Naive thymus-derived CD8-positive, alpha-beta T cell (primary cell): ENCODE measurements at regions not wholly inside any gene's neighbourhood (a gene's known extent, or its start where the extent isn't known, plus 50 kb on each side); places are given as distances from the start of the nearest gene placed in this dataset.
"Not testable (repeated sequence)": the region's sequence is repeated elsewhere in the genome, so short reads cannot be mapped to it uniquely, and the experiment has no call there.

Experiments used
- ATAC-seq, 2 donors: fragments of 150-1000 bp; cut with Tn5 transposase in 1 of 2; sonication (Bioruptor Pico), chemical (Tn5 transposase) in 1 of 2; 1 replicate in 1 of 2; 2 replicates in 1 of 2; pipeline ENCODE4 v1.10.0; 2021; ENCODE audit warnings: mild to moderate bottlenecking in 2 of 2, moderate library complexity in 2 of 2
- POLR2A ChIA-PET: fragments of 350-600 bp; sonication (Branson Sonifier 250); formaldehyde crosslinking; loops from one replicate; lab custom pipeline; 2021; ENCODE audit warnings: antibody characterized with exemption; lab: Charles Lee
- DNase-seq, 10 donors: peaks; one replicate each; pipeline versions ENCODE4 v3.0.0 to v3.0.0-alpha.2; 2020 to 2022
- H3K27ac Mint-ChIP-seq, 10 donors: one replicate each; pipeline ENCODE4 v1.8.0; 2020 to 2022; ENCODE audit warnings: mild to moderate bottlenecking in 10 of 10, mixed read lengths in 10 of 10, moderate library complexity in 4 of 10, inconsistent platforms in 1 of 10
- H3K27me3 Mint-ChIP-seq, 5 donors: one replicate each; pipeline ENCODE4 v1.8.0; 2021 to 2022; ENCODE audit warnings: mixed read lengths in 5 of 5
- H3K36me3 Mint-ChIP-seq, 3 donors: one replicate each; pipeline ENCODE4 v1.8.0; 2020 to 2022; ENCODE audit warnings: mixed read lengths in 3 of 3, mild to moderate bottlenecking in 2 of 3, inconsistent platforms in 1 of 3
- H3K4me1 Mint-ChIP-seq, 4 donors: one replicate each; pipeline ENCODE4 v1.8.0; 2021 to 2022; ENCODE audit warnings: mixed read lengths in 4 of 4
- H3K4me3 Mint-ChIP-seq, 10 donors: one replicate each; pipeline ENCODE4 v1.8.0; 2020 to 2022; ENCODE audit warnings: mild to moderate bottlenecking in 10 of 10, mixed read lengths in 10 of 10, moderate library complexity in 6 of 10, inconsistent platforms in 1 of 10
- H3K9me3 Mint-ChIP-seq, 9 donors: one replicate each; pipeline ENCODE4 v1.8.0; 2020 to 2022; ENCODE audit warnings: mixed read lengths in 9 of 9, mild to moderate bottlenecking in 3 of 9, inconsistent platforms in 1 of 9, moderate library complexity in 1 of 9

GRCh38 chr11:72525466-72525865 lies 91.1 kb upstream of the CLPB start:
- POLR2A ChIA-PET: no interaction called here
- no peak for ATAC-seq
- peaks cover 9 to 18% (median 15%) of the 10 kb centered on the region in 4 donors for H3K4me1 Mint-ChIP-seq

GRCh38 chr11:72524711-72525110 lies 90.4 kb upstream of the CLPB start:
- Mint-ChIP-seq H3K9me3 (no peaks in the 10 kb centered on the region), H3K27ac (no peak overlapping the region)

More at GRCh38 chr11:72525466-72525865, 91.1 kb upstream of the CLPB start:
- Mint-ChIP-seq H3K27me3 (peaks cover 0 to 2% (median 0%) of the 10 kb centered on the region in 5 donors), H3K36me3 (no peaks in the 10 kb centered on the region), H3K9me3 (no peaks in the 10 kb centered on the region), H3K27ac (no peak overlapping the region), H3K4me3 (no peak overlapping the region)
- no peak for DNase-seq

GRCh38 chr11:72523991-72524390 lies 89.7 kb upstream of the CLPB start:
- H3K27me3 Mint-ChIP-seq: no peaks in the 10 kb centered on the region

More at GRCh38 chr11:72524711-72525110, 90.4 kb upstream of the CLPB start:
- Mint-ChIP-seq H3K36me3 (no peaks in the 10 kb centered on the region), H3K27me3 (peaks cover 0 to 2% (median 0%) of the 10 kb centered on the region in 5 donors), H3K4me3 (no peak overlapping the region), H3K4me1 (peaks cover 12 to 25% (median 23%) of the 10 kb centered on the region in 4 donors)
- ATAC-seq (no peak), DNase-seq (no peak)
- POLR2A ChIA-PET: no interaction called here

GRCh38 chr11:72522186-72522585 lies 87.9 kb upstream of the CLPB start:
- H3K27me3 Mint-ChIP-seq: no peaks in the 10 kb centered on the region
- H3K27ac Mint-ChIP-seq: peak overlapping the region in 1 of 10 donors; percentile 48
- ATAC-seq (no peak), DNase-seq (no peak)
- no peaks in the 10 kb centered on the region for H3K36me3 Mint-ChIP-seq
- no peaks in the 10 kb centered on the region for H3K9me3 Mint-ChIP-seq
- H3K4me1 Mint-ChIP-seq: peaks cover 18 to 34% (median 31%) of the 10 kb centered on the region in 4 donors
- H3K4me3 Mint-ChIP-seq: no peak overlapping the region
- POLR2A ChIA-PET: no interaction called here

More at GRCh38 chr11:72523991-72524390, 89.7 kb upstream of the CLPB start:
- Mint-ChIP-seq H3K4me3 (no peak overlapping the region), H3K27ac (peak overlapping the region in 1 of 10 donors; percentile 12), H3K36me3 (no peaks in the 10 kb centered on the region), H3K9me3 (no peaks in the 10 kb centered on the region), H3K4me1 (peaks cover 18 to 32% (median 30%) of the 10 kb centered on the region in 4 donors)
- ATAC-seq: no peak
- DNase-seq: no peak
- POLR2A ChIA-PET: no interaction called here

- no peak overlapping the region for H3K4me3 Mint-ChIP-seq
- DNase-seq (no peak), ATAC-seq (no peak)
- H3K9me3 Mint-ChIP-seq: no peaks in the 10 kb centered on the region
- H3K36me3 Mint-ChIP-seq: no peaks in the 10 kb centered on the region
- peak overlapping the region in 2 of 10 donors; percentile 7 to 48 for H3K27ac Mint-ChIP-seq
- no peaks in the 10 kb centered on the region for H3K27me3 Mint-ChIP-seq
- POLR2A ChIA-PET: no interaction called here
- peaks cover 18 to 34% (median 31%) of the 10 kb centered on the region in 4 donors for H3K4me1 Mint-ChIP-seq
These were observed 87.3 kb upstream of the CLPB start for GRCh38 chr11:72521664-72522063.

- peaks cover 18 to 34% (median 31%) of the 10 kb centered on the region in 4 donors for H3K4me1 Mint-ChIP-seq
- peak overlapping the region in 2 of 10 donors; percentile 13 to 19 for H3K4me3 Mint-ChIP-seq
- no peaks in the 10 kb centered on the region for H3K36me3 Mint-ChIP-seq
- no peak for DNase-seq
- no peak for ATAC-seq
- H3K27me3 Mint-ChIP-seq: no peaks in the 10 kb centered on the region
- POLR2A ChIA-PET: interaction anchor here (0.6 to 0.9 kb wide), 2 partner anchors 41 to 102 kb away, joined by 3 to 4 read pairs; no protein-coding TSS in a partner anchor
- peak overlapping the region in 1 of 10 donors; percentile 84 for H3K27ac Mint-ChIP-seq
- H3K9me3 Mint-ChIP-seq: peaks cover 0 to 3% (median 0%) of the 10 kb centered on the region in 9 donors
These were observed 86.5 kb upstream of the CLPB start for GRCh38 chr11:72520815-72521214.

- Mint-ChIP-seq H3K27ac (peak overlapping the region; percentile 78 to 94 (median 90)), H3K4me3 (peak overlapping the region; percentile 73 to 89 (median 84)), H3K4me1 (peaks cover 18 to 34% (median 31%) of the 10 kb centered on the region in 4 donors)
- H3K27me3 Mint-ChIP-seq, H3K36me3 Mint-ChIP-seq, H3K9me3 Mint-ChIP-seq, POLR2A ChIA-PET: not testable (repeated sequence)
- peak; percentile 65 to 85 for ATAC-seq
- peak in 3 of 10 donors; percentile 21 to 51 (median 26) for DNase-seq
These were observed 85.6 kb upstream of the CLPB start for GRCh38 chr11:72519882-72520281.

GRCh38 chr11:72519220-72519881 lies 85.0 kb upstream of the CLPB start:
- H3K4me1 Mint-ChIP-seq: peaks cover 18 to 34% (median 31%) of the 10 kb centered on the region in 4 donors
- peaks cover 0 to 3% (median 0%) of the 10 kb centered on the region in 9 donors for H3K9me3 Mint-ChIP-seq
- ATAC-seq (peak; percentile 62 to 75), DNase-seq (peak in 3 of 10 donors; percentile 15 to 28 (median 21))
- peak overlapping the region; percentile 78 to 94 (median 90) for H3K27ac Mint-ChIP-seq
- no peaks in the 10 kb centered on the region for H3K36me3 Mint-ChIP-seq
- POLR2A ChIA-PET: no interaction called here
- peak overlapping the region; percentile 73 to 89 (median 84) for H3K4me3 Mint-ChIP-seq
- H3K27me3 Mint-ChIP-seq: no peaks in the 10 kb centered on the region

GRCh38 chr11:72514331-72514730 lies 80.0 kb upstream of the CLPB start:
- peaks cover 2 to 5% (median 4%) of the 10 kb centered on the region in 4 donors for H3K4me1 Mint-ChIP-seq
- no peak for ATAC-seq
- POLR2A ChIA-PET: no interaction called here

GRCh38 chr11:72513411-72513810 lies 79.1 kb upstream of the CLPB start:
- Mint-ChIP-seq H3K27ac (no peak overlapping the region), H3K9me3 (peaks cover 9 to 39% (median 21%) of the 10 kb centered on the region in 9 donors), H3K4me3 (peak overlapping the region in 1 of 10 donors; percentile 18), H3K4me1 (no peaks in the 10 kb centered on the region), H3K36me3 (peaks cover 0 to 19% (median 13%) of the 10 kb centered on the region in 3 donors), H3K27me3 (peaks cover 0 to 5% (median 0%) of the 10 kb centered on the region in 5 donors)
- POLR2A ChIA-PET: no interaction called here
- ATAC-seq: no peak
- DNase-seq: no peak

More at GRCh38 chr11:72514331-72514730, 80.0 kb upstream of the CLPB start:
- Mint-ChIP-seq H3K27me3 (peaks cover 0 to 5% (median 0%) of the 10 kb centered on the region in 5 donors), H3K36me3 (peaks cover 0 to 13% (median 10%) of the 10 kb centered on the region in 3 donors), H3K9me3 (peaks cover 9 to 33% (median 21%) of the 10 kb centered on the region in 9 donors), H3K4me3 (no peak overlapping the region), H3K27ac (no peak overlapping the region)
- DNase-seq: no peak

GRCh38 chr11:72512956-72513355 lies 78.6 kb upstream of the CLPB start:
- DNase-seq: no peak
- Mint-ChIP-seq H3K9me3 (peaks cover 9 to 43% (median 21%) of the 10 kb centered on the region in 9 donors), H3K4me1 (no peaks in the 10 kb centered on the region), H3K36me3 (peaks cover 0 to 20% (median 16%) of the 10 kb centered on the region in 3 donors), H3K4me3 (no peak overlapping the region), H3K27ac (no peak overlapping the region), H3K27me3 (peaks cover 0 to 5% (median 0%) of the 10 kb centered on the region in 5 donors)
- POLR2A ChIA-PET: no interaction called here
- ATAC-seq: no peak

GRCh38 chr11:72511393-72512047 lies 77.2 kb upstream of the CLPB start:
- POLR2A ChIA-PET: no interaction called here
- ATAC-seq: no peak
- H3K9me3 Mint-ChIP-seq: peaks cover 12 to 52% (median 21%) of the 10 kb centered on the region in 9 donors
- H3K4me3 Mint-ChIP-seq: no peak overlapping the region
- no peak for DNase-seq
- peaks cover 0 to 5% (median 0%) of the 10 kb centered on the region in 5 donors for H3K27me3 Mint-ChIP-seq
- no peaks in the 10 kb centered on the region for H3K4me1 Mint-ChIP-seq
- H3K27ac Mint-ChIP-seq: peak overlapping the region in 1 of 10 donors; percentile 43
- peaks cover 0 to 26% (median 26%) of the 10 kb centered on the region in 3 donors for H3K36me3 Mint-ChIP-seq
